Neural progenitor cell (in vitro differentiated cells): ENCODE measurements at regions not wholly inside any gene's neighbourhood (a gene's known extent, or its start where the extent isn't known, plus 50 kb on each side); places are given as distances from the start of the nearest gene placed in this dataset.

Experiments used
- DNase-seq: peaks from one replicate; pipeline ENCODE4 v3.0.0-alpha.2; 2016; ENCODE audit warnings: low spot score
- H2AFZ ChIP-seq: fragments of 200-600 bp; sonication (generic); replicated peaks from 2 replicates; pipeline ENCODE4 v1.6.1; 2016; ENCODE audit warnings: antibody characterized with exemption
- H3F3A ChIP-seq: fragments of 200-600 bp; sonication (generic); 2 replicates; pipeline ENCODE4 v1.6.1; 2016; ENCODE audit warnings: antibody characterized with exemption, low read depth
- H3K27ac ChIP-seq: fragments of 200-600 bp; sonication (generic); 2 replicates; pipeline ENCODE4 v1.5.1; 2016; ENCODE audit warnings: mild to moderate bottlenecking
- H3K27me3 ChIP-seq: fragments of 200-600 bp; sonication (generic); 2 replicates; pipeline ENCODE4 v1.6.1; 2016; ENCODE audit warnings: mild to moderate bottlenecking, moderate library complexity
- H3K36me3 ChIP-seq: fragments of 200-600 bp; sonication (generic); 2 replicates; pipeline ENCODE4 v1.5.1; 2016
- H3K4me1 ChIP-seq: fragments of 200-600 bp; sonication (generic); 2 replicates; pipeline ENCODE4 v1.6.1; 2016; ENCODE audit warnings: mixed run types
- H3K4me2 ChIP-seq: fragments of 200-600 bp; sonication (generic); 2 replicates; pipeline ENCODE4 v1.6.1; 2016
- H3K4me3 ChIP-seq: fragments of 200-600 bp; sonication (generic); 2 replicates; pipeline ENCODE4 v1.5.1; 2016
- H3K79me2 ChIP-seq: fragments of 200-600 bp; sonication (generic); 2 replicates; pipeline ENCODE4 v1.6.1; 2016; ENCODE audit warnings: low read depth
- H3K9ac ChIP-seq: fragments of 200-600 bp; sonication (generic); 2 replicates; pipeline ENCODE4 v1.6.1; 2016
- H3K9me3 ChIP-seq: fragments of 200-600 bp; sonication (generic); 2 replicates; pipeline ENCODE4 v1.5.1; 2016; ENCODE audit warnings: low read depth
- H4K20me1 ChIP-seq: fragments of 200-600 bp; sonication (generic); 2 replicates; pipeline ENCODE4 v1.6.1; 2016; ENCODE audit warnings: low read depth
- H3K27ac Mint-ChIP-seq: 3 replicates; pipeline ENCODE4 v1.8.0; 2021; ENCODE audit warnings: mixed read lengths
- H3K27me3 Mint-ChIP-seq: 2 replicates; pipeline ENCODE4 v1.8.0; 2022; ENCODE audit warnings: low read depth, mild to moderate bottlenecking, inconsistent platforms, moderate library complexity, mixed read lengths; ENCODE audit not compliant: insufficient read depth
- H3K36me3 Mint-ChIP-seq: 3 replicates; pipeline ENCODE4 v1.8.0; 2021; ENCODE audit warnings: mixed read lengths
- H3K4me1 Mint-ChIP-seq: 3 replicates; pipeline ENCODE4 v1.8.0; 2021; ENCODE audit warnings: mixed read lengths
- H3K4me3 Mint-ChIP-seq: 3 replicates; pipeline ENCODE4 v1.8.0; 2021; ENCODE audit warnings: mild to moderate bottlenecking, moderate library complexity, mixed read lengths
- H3K9me3 Mint-ChIP-seq: 3 replicates; pipeline ENCODE4 v1.8.0; 2020; ENCODE audit warnings: mixed read lengths
- EZH2 ChIP-seq: fragments of 200-600 bp; sonication (generic); IDR thresholded peaks from 2 replicates; pipeline ENCODE4 v1.6.1; 2017; ENCODE audit warnings: antibody characterized with exemption, mild to moderate bottlenecking, moderate library complexity
- EZH2phosphoT487 ChIP-seq: fragments of 200-600 bp; sonication (generic); IDR thresholded peaks from 2 replicates; pipeline ENCODE4 v1.6.1; 2017; ENCODE audit warnings: antibody characterized with exemption
- TF ChIP-seq, protein P1 (sequence below): fragments of 200-600 bp; sonication (generic); IDR thresholded peaks from 2 replicates; pipeline ENCODE4 v1.5.1; 2017; ENCODE audit warnings: antibody characterized with exemption, mild to moderate bottlenecking

DNA sequence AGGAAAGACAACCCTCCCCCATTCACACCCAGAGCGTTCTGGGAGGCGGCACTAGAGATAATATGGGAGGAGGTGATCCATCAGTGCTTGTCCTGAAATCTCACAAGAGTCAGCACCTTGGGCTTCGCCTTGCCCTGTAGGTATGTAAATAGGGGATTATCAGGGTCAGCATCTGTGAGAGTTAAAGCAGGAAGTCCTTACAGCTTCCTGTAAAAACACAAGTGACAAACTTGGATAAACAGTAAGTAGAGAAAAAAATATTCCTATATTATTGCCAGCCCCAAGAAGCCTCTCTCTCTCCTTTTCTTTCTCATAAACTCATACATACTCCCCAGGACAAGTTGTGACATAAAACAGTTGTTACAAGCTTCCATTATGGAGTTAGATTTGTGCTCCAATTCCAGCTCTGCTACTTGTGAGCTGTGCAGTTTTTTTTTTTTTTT lies 187.7 kb downstream of the MAF start:
- Histone ChIP-seq H3K79me2 (no peaks in the 10 kb centered on the region), H3K36me3 (no peaks in the 10 kb centered on the region), H3K4me2 (no peak overlapping the region), H3K27ac (no peak overlapping the region), H3F3A (no peaks in the 10 kb centered on the region), H3K4me3 (no peak overlapping the region), H2AFZ (no peak overlapping the region), H4K20me1 (no peaks in the 10 kb centered on the region), H3K4me1 (peaks cover 10% of the 10 kb centered on the region), H3K9ac (no peak overlapping the region), H3K27me3 (no peaks in the 10 kb centered on the region), H3K9me3 (no peaks in the 10 kb centered on the region)
- Mint-ChIP-seq H3K9me3 (no peaks in the 10 kb centered on the region), H3K4me3 (no peak overlapping the region), H3K27ac (no peak overlapping the region), H3K4me1 (peaks cover 29% of the 10 kb centered on the region), H3K27me3 (peaks cover 5% of the 10 kb centered on the region), H3K36me3 (no peaks in the 10 kb centered on the region)
- TF ChIP-seq EZH2phosphoT487 (no peak), EZH2 (no peak)
- TF ChIP-seq, protein P1, sequence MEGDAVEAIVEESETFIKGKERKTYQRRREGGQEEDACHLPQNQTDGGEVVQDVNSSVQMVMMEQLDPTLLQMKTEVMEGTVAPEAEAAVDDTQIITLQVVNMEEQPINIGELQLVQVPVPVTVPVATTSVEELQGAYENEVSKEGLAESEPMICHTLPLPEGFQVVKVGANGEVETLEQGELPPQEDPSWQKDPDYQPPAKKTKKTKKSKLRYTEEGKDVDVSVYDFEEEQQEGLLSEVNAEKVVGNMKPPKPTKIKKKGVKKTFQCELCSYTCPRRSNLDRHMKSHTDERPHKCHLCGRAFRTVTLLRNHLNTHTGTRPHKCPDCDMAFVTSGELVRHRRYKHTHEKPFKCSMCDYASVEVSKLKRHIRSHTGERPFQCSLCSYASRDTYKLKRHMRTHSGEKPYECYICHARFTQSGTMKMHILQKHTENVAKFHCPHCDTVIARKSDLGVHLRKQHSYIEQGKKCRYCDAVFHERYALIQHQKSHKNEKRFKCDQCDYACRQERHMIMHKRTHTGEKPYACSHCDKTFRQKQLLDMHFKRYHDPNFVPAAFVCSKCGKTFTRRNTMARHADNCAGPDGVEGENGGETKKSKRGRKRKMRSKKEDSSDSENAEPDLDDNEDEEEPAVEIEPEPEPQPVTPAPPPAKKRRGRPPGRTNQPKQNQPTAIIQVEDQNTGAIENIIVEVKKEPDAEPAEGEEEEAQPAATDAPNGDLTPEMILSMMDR = no peak
- DNase-seq = no peak

DNA sequence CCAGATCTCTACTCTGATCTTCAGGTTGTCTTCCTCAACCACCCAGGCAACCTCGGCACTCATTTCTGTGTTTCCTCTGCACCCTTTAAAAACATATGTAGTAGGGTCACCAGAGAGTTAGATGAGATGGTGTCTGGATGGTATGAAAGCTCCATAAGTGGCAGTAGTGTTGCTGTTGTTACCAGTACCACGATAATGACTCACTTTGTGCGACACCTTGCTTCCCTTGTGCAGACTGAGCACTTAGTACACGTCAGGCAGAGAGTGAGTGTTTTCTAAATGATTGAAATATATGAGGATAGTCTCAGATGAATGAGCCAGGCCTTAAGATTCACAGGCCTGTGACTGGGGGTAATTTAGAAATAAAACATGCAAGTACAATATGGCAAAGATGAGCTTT lies 188.7 kb downstream of the MAF start:
- H3K36me3 ChIP-seq = no peaks in the 10 kb centered on the region
- Mint-ChIP-seq H3K9me3 (no peaks in the 10 kb centered on the region), H3K4me1 (peaks cover 24% of the 10 kb centered on the region), H3K4me3 (no peak overlapping the region), H3K27ac (no peak overlapping the region), H3K36me3 (no peaks in the 10 kb centered on the region), H3K27me3 (peaks cover 5% of the 10 kb centered on the region)
- peaks cover 13% of the 10 kb centered on the region for H3K4me1 ChIP-seq
- DNase-seq = no peak
- H3K4me2 ChIP-seq = no peak overlapping the region
- H3K9ac ChIP-seq = no peak overlapping the region
- no peaks in the 10 kb centered on the region for H3K79me2 ChIP-seq
- H2AFZ ChIP-seq = no peak overlapping the region
- no peaks in the 10 kb centered on the region for H3K9me3 ChIP-seq
- TF ChIP-seq EZH2phosphoT487 (no peak), EZH2 (no peak)
- TF ChIP-seq, protein P1 = no peak
- no peaks in the 10 kb centered on the region for H3K27me3 ChIP-seq
- H3F3A ChIP-seq = no peaks in the 10 kb centered on the region
- no peaks in the 10 kb centered on the region for H4K20me1 ChIP-seq
- no peak overlapping the region for H3K4me3 ChIP-seq
- H3K27ac ChIP-seq = no peak overlapping the region

DNA sequence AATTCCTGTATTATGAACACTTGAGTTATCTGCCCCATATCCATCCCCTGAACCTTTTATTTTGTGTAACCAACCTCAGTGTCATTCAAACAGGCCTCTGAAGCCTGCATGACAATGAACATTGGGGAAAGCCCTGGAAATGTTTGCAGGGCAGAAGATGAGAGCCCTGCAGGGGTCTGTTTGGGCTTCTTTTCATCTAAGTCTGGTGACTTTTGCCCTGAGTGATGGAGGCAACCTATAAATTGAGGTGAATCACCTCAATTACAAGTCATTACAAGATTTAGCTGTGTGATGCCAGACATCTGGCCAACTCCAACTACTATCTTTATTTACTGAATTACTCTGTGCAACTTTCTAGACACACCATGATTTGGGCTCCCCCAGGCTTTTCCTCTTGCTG lies 189.2 kb downstream of the MAF start:
- DNase-seq = no peak
- H3K4me1 ChIP-seq = peaks cover 13% of the 10 kb centered on the region
- Mint-ChIP-seq H3K27me3 (peaks cover 5% of the 10 kb centered on the region), H3K36me3 (no peaks in the 10 kb centered on the region), H3K4me1 (peaks cover 20% of the 10 kb centered on the region), H3K27ac (no peak overlapping the region), H3K9me3 (peaks cover under 1% of the 10 kb centered on the region), H3K4me3 (no peak overlapping the region)
- TF ChIP-seq, protein P1 = no peak
- no peak for TF ChIP-seq EZH2
- no peak for TF ChIP-seq EZH2phosphoT487
- H3K4me3 ChIP-seq = no peak overlapping the region
- no peak overlapping the region for H3K4me2 ChIP-seq
- H3K9me3 ChIP-seq = no peaks in the 10 kb centered on the region
- no peaks in the 10 kb centered on the region for H3K79me2 ChIP-seq
- no peaks in the 10 kb centered on the region for H3K27me3 ChIP-seq
- H2AFZ ChIP-seq = no peak overlapping the region
- no peak overlapping the region for H3K9ac ChIP-seq
- H4K20me1 ChIP-seq = no peaks in the 10 kb centered on the region
- no peak overlapping the region for H3K27ac ChIP-seq
- H3F3A ChIP-seq = no peaks in the 10 kb centered on the region
- no peaks in the 10 kb centered on the region for H3K36me3 ChIP-seq
